HEK293T (cell line): ENCODE measurements at regions not wholly inside any gene's neighbourhood (a gene's known extent, or its start where the extent isn't known, plus 50 kb on each side); places are given as distances from the start of the nearest gene placed in this dataset.

Experiments used
- ARNT ChIP-seq: fragments of 450-650 bp; IDR thresholded peaks from 2 replicates; pipeline ENCODE4 v1.6.1; 2017; ENCODE audit warnings: mild to moderate bottlenecking
- BHLHE40 ChIP-seq: fragments of 450-650 bp; IDR thresholded peaks from 2 replicates; pipeline ENCODE4 v1.6.1; 2016; ENCODE audit warnings: mild to moderate bottlenecking, moderate library complexity, borderline replicate concordance
- CTBP1 ChIP-seq: fragments of 450-650 bp; IDR thresholded peaks from 2 replicates; pipeline ENCODE4 v1.6.1; 2016; ENCODE audit warnings: borderline replicate concordance
- FOXK2 ChIP-seq: fragments of 450-650 bp; IDR thresholded peaks from 2 replicates; pipeline ENCODE4 v1.6.1; 2016; ENCODE audit warnings: mild to moderate bottlenecking
- FOXM1 ChIP-seq: fragments of 450-650 bp; IDR thresholded peaks from 2 replicates; pipeline ENCODE4 v1.6.1; 2017; ENCODE audit warnings: mild to moderate bottlenecking, borderline replicate concordance
- HDGF ChIP-seq: fragments of 450-650 bp; IDR thresholded peaks from 2 replicates; pipeline ENCODE4 v1.6.1; 2017; ENCODE audit warnings: antibody characterized with exemption, borderline replicate concordance
- L3MBTL2 ChIP-seq: fragments of 450-650 bp; conservative IDR thresholded peaks from 2 replicates; pipeline ENCODE4 v1.6.1; 2016; ENCODE audit warnings: mild to moderate bottlenecking
- LEF1 ChIP-seq: fragments of 450-650 bp; IDR thresholded peaks from 2 replicates; pipeline ENCODE4 v1.6.1; 2017; ENCODE audit warnings: mild to moderate bottlenecking, borderline replicate concordance
- SP1 ChIP-seq: fragments of 450-650 bp; IDR thresholded peaks from 2 replicates; pipeline ENCODE4 v1.6.1; 2017
- TARDBP ChIP-seq: fragments of 450-650 bp; IDR thresholded peaks from 2 replicates; pipeline ENCODE4 v1.6.1; 2016
- ZNF384 ChIP-seq: fragments of 450-650 bp; IDR thresholded peaks from 2 replicates; pipeline ENCODE4 v1.6.1; 2016

DNA sequence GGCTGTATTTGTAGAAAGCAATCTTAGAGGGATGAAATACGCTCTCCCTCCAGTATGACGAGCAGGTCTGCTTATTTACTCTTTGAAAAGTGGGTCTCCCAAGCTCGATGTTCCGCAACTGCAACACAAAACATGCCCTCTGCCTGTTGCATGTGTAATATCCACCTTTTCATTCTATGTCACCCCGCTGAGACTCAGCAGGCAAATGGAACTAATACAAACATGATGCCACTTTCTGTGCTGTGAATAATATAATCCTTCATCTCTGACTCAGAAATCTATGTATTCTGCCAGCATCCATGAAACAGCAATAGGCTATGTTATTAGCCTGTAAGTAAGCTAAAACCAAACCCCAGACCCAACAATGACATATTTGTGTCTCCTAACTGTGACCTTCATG is 200.8 kb upstream of the TMCO5A start:
- TF ChIP-seq L3MBTL2 (no peak), ZNF384 (no peak), SP1 (no peak), LEF1 (no peak), CTBP1 (no peak), ARNT (no peak), FOXM1 (no peak), FOXK2 (no peak), BHLHE40 (no peak), HDGF (no peak), TARDBP (no peak)
